ENCODE measurements at regions not wholly inside any gene's neighbourhood (a gene's known extent, or its start where the extent isn't known, plus 50 kb on each side); places are given as distances from the start of the nearest gene placed in this dataset.

- H3K4me1 ChIP-seq (ENCODE audit: control insufficient read depth, extremely low read depth, insufficient read depth, low read length): peaks cover 28% of the 10 kb centered on the region
- peaks cover 7% of the 10 kb centered on the region for H3K36me3 ChIP-seq (ENCODE audit: control insufficient read depth, insufficient read depth, low read length)
- no peak overlapping the region for H2AFZ ChIP-seq (ENCODE audit: low read length)
- no peak for TF ChIP-seq EZH2 (IDR thresholded peaks at IDR 0.05; ENCODE audit: low read length, missing control alignments)
- TF ChIP-seq, protein P1, sequence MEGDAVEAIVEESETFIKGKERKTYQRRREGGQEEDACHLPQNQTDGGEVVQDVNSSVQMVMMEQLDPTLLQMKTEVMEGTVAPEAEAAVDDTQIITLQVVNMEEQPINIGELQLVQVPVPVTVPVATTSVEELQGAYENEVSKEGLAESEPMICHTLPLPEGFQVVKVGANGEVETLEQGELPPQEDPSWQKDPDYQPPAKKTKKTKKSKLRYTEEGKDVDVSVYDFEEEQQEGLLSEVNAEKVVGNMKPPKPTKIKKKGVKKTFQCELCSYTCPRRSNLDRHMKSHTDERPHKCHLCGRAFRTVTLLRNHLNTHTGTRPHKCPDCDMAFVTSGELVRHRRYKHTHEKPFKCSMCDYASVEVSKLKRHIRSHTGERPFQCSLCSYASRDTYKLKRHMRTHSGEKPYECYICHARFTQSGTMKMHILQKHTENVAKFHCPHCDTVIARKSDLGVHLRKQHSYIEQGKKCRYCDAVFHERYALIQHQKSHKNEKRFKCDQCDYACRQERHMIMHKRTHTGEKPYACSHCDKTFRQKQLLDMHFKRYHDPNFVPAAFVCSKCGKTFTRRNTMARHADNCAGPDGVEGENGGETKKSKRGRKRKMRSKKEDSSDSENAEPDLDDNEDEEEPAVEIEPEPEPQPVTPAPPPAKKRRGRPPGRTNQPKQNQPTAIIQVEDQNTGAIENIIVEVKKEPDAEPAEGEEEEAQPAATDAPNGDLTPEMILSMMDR (conservative IDR thresholded peaks at IDR 0.05 in 1 of 2, IDR thresholded peaks at IDR 0.05 in 1 of 2; ENCODE audit: low read depth in 1 of 2, low read length in 2 of 2): no peak
- H3K9me3 ChIP-seq (ENCODE audit: control insufficient read depth, insufficient read depth, low read depth, low read length): no peaks in the 10 kb centered on the region
- H4K20me1 ChIP-seq (ENCODE audit: control insufficient read depth, extremely low read depth, insufficient read depth, low read length): peaks cover 8% of the 10 kb centered on the region
- H3K79me2 ChIP-seq (ENCODE audit: control insufficient read depth, insufficient read depth, low read length): peaks cover 91% of the 10 kb centered on the region
- no peak overlapping the region for H3K4me3 ChIP-seq (replicated peaks in 1 of 4; ENCODE audit: control extremely low read depth in 1 of 4, insufficient read depth in 1 of 4, low read depth in 3 of 4, low read length in 4 of 4)
- H3K27ac ChIP-seq (ENCODE audit: insufficient read depth, low read length): peak overlapping the region; percentile 0
- H3K4me2 ChIP-seq (ENCODE audit: extremely low read depth, insufficient read depth, low read length): no peak overlapping the region
- no peak overlapping the region for H3K9ac ChIP-seq (ENCODE audit: insufficient read depth, low read length)
- DNase-seq (ENCODE audit: low read depth in 2 of 2): no peak
- H3K27me3 ChIP-seq (ENCODE audit: control insufficient read depth, insufficient read depth, low read length): no peaks in the 10 kb centered on the region
These were observed 325.9 kb downstream of the SEC14L1 start for GRCh38 chr17:77466596-77467223.

DNA sequence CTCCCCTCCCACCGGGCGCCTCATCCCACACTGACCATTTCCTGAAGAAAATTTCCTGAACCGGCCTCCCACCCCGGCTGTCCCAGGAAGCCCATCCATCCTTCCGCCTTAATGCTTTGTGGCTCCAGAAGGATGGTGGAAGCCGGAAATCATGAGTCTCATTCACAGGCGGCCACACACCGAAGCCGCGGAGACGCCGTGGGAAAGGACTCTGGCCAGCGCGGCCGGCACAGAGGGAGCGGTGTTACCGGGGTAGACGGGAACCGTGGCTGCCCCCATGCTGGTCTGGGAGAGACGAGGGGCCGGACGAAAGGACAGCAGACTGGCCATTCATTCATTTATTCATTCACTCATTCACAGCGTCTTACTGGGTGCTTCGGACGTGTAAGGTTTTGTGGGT is 326.8 kb downstream of the SEC14L1 start:
- Histone ChIP-seq H2AFZ (ENCODE audit: low read length) (no peak overlapping the region), H3K27me3 (ENCODE audit: control insufficient read depth, insufficient read depth, low read length) (no peaks in the 10 kb centered on the region), H3K9ac (ENCODE audit: insufficient read depth, low read length) (no peak overlapping the region), H4K20me1 (ENCODE audit: control insufficient read depth, extremely low read depth, insufficient read depth, low read length) (peaks cover 9% of the 10 kb centered on the region), H3K9me3 (ENCODE audit: control insufficient read depth, insufficient read depth, low read depth, low read length) (no peaks in the 10 kb centered on the region), H3K36me3 (ENCODE audit: control insufficient read depth, insufficient read depth, low read length) (peaks cover 7% of the 10 kb centered on the region), H3K4me3 (replicated peaks in 1 of 4; ENCODE audit: control extremely low read depth in 1 of 4, insufficient read depth in 1 of 4, low read depth in 3 of 4, low read length in 4 of 4) (no peak overlapping the region), H3K79me2 (ENCODE audit: control insufficient read depth, insufficient read depth, low read length) (peaks cover 89% of the 10 kb centered on the region), H3K4me1 (ENCODE audit: control insufficient read depth, extremely low read depth, insufficient read depth, low read length) (peaks cover 35% of the 10 kb centered on the region), H3K4me2 (ENCODE audit: extremely low read depth, insufficient read depth, low read length) (no peak overlapping the region), H3K27ac (ENCODE audit: insufficient read depth, low read length) (no peak overlapping the region)
- TF ChIP-seq, protein P1 (conservative IDR thresholded peaks at IDR 0.05 in 1 of 2, IDR thresholded peaks at IDR 0.05 in 1 of 2; ENCODE audit: low read depth in 1 of 2, low read length in 2 of 2): no peak
- no peak for TF ChIP-seq EZH2 (IDR thresholded peaks at IDR 0.05; ENCODE audit: low read length, missing control alignments)
- no peak for DNase-seq (ENCODE audit: low read depth in 2 of 2)

DNA sequence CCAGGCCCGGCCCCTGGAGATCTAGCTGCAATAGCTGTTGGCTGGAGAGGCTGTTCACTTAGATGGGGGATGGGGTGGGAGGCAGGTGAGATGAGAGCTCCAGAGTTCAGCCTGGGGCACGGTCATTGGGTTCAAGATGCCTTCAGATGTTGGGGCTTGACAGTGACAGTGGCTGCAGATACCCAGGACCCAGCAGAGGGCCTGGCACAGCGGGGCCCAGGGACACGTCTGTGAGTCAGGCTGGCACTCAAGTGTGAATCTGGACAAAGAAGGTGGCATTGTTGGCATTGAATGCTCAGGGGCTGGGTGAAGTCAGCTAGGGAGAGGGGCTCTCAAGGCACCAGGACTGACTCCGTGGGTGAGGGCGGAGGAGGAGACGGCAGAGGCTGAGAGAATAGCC is 328.1 kb downstream of the SEC14L1 start:
- TF ChIP-seq EZH2 (IDR thresholded peaks at IDR 0.05; ENCODE audit: low read length, missing control alignments): no peak
- TF ChIP-seq, protein P1 (conservative IDR thresholded peaks at IDR 0.05 in 1 of 2, IDR thresholded peaks at IDR 0.05 in 1 of 2; ENCODE audit: low read depth in 1 of 2, low read length in 2 of 2): no peak
- no peak overlapping the region for H3K4me3 ChIP-seq (replicated peaks in 1 of 4; ENCODE audit: control extremely low read depth in 1 of 4, insufficient read depth in 1 of 4, low read depth in 3 of 4, low read length in 4 of 4)

More for the DNA sequence above, 328.1 kb downstream of the SEC14L1 start:
- no peaks in the 10 kb centered on the region for H3K27me3 ChIP-seq (ENCODE audit: control insufficient read depth, insufficient read depth, low read length)
- H3K4me2 ChIP-seq (ENCODE audit: extremely low read depth, insufficient read depth, low read length): no peak overlapping the region
- peaks cover 49% of the 10 kb centered on the region for H3K4me1 ChIP-seq (ENCODE audit: control insufficient read depth, extremely low read depth, insufficient read depth, low read length)
- H3K9ac ChIP-seq (ENCODE audit: insufficient read depth, low read length): no peak overlapping the region
- no peak overlapping the region for H2AFZ ChIP-seq (ENCODE audit: low read length)
- H3K27ac ChIP-seq (ENCODE audit: insufficient read depth, low read length): no peak overlapping the region
- H3K79me2 ChIP-seq (ENCODE audit: control insufficient read depth, insufficient read depth, low read length): peaks cover 90% of the 10 kb centered on the region
- peaks cover 11% of the 10 kb centered on the region for H4K20me1 ChIP-seq (ENCODE audit: control insufficient read depth, extremely low read depth, insufficient read depth, low read length)
- H3K9me3 ChIP-seq (ENCODE audit: control insufficient read depth, insufficient read depth, low read depth, low read length): no peaks in the 10 kb centered on the region
- H3K36me3 ChIP-seq (ENCODE audit: control insufficient read depth, insufficient read depth, low read length): peaks cover 7% of the 10 kb centered on the region
- no peak for DNase-seq (ENCODE audit: low read depth in 2 of 2)
